SK-N-SH treated with all-trans-retinoic acid at 6 μM for 48 hours (cell line): ENCODE measurements at regions not wholly inside any gene's neighbourhood (a gene's known extent, or its start where the extent isn't known, plus 50 kb on each side); places are given as distances from the start of the nearest gene placed in this dataset.

Experiments
- ATAC-seq: fragments of 200-7000 bp; cut with Tn5 transposase; 3 replicates; pipeline ENCODE4 v1.9.1; 2020; ENCODE audit warnings: mild to moderate bottlenecking, moderate library complexity
- ARNTL ChIP-seq: fragments of 450-650 bp; formaldehyde crosslinking; IDR thresholded peaks from 2 replicates; pipeline ENCODE4 v1.5.0; 2020; ENCODE audit warnings: low read depth, mild to moderate bottlenecking, moderate library complexity, borderline replicate concordance
- BACH2 ChIP-seq: fragments of 250-450 bp; sonication (Bioruptor Pico); IDR thresholded peaks from 2 replicates; pipeline ENCODE4 v1.9.0; 2021; ENCODE audit warnings: mild to moderate bottlenecking, borderline replicate concordance
- CREB5 ChIP-seq: fragments of 250-450 bp; sonication (Bioruptor Pico); IDR thresholded peaks from 2 replicates; pipeline ENCODE4 v1.5.1; 2020; ENCODE audit warnings: low read depth, mild to moderate bottlenecking, moderate library complexity
- ESRRG ChIP-seq: fragments of 250-450 bp; sonication (Bioruptor Pico); IDR thresholded peaks from 2 replicates; pipeline ENCODE4 v1.6.1; 2021; ENCODE audit warnings: mild to moderate bottlenecking
- GLIS3 ChIP-seq: fragments of 250-450 bp; sonication (Bioruptor Pico); IDR thresholded peaks from 2 replicates; pipeline ENCODE4 v1.5.0; 2020; ENCODE audit warnings: mild to moderate bottlenecking, moderate library complexity
- ISL1 ChIP-seq: fragments of 250-450 bp; sonication (Bioruptor Pico); IDR thresholded peaks from 2 replicates; pipeline ENCODE4 v2.1.2; 2022; ENCODE audit warnings: mild to moderate bottlenecking, moderate library complexity
- OSR1 ChIP-seq: fragments of 250-450 bp; sonication (Bioruptor Pico); IDR thresholded peaks from 2 replicates; pipeline ENCODE4 v1.8.0; 2022; ENCODE audit warnings: moderate library complexity, mild to moderate bottlenecking, inconsistent platforms
- POU6F1 ChIP-seq: fragments of 250-450 bp; sonication (Bioruptor Pico); IDR thresholded peaks from 2 replicates; pipeline ENCODE4 v1.8.0; 2021; ENCODE audit warnings: low read depth, mild to moderate bottlenecking, moderate library complexity, borderline replicate concordance
- PPARA ChIP-seq: fragments of 250-450 bp; sonication (Bioruptor Pico); IDR thresholded peaks from 2 replicates; pipeline ENCODE4 v1.5.0; 2020; ENCODE audit warnings: mild to moderate bottlenecking, borderline replicate concordance
- RARB ChIP-seq: fragments of 250-450 bp; sonication (Bioruptor Pico); IDR thresholded peaks from 2 replicates; pipeline ENCODE4 v1.8.0; 2021; ENCODE audit warnings: mild to moderate bottlenecking, moderate library complexity
- TCF4 ChIP-seq: fragments of 250-450 bp; sonication (Bioruptor Pico); IDR thresholded peaks from 2 replicates; pipeline ENCODE4 v1.8.0; 2021; ENCODE audit warnings: mild to moderate bottlenecking, moderate library complexity, borderline replicate concordance
- ZC3H10 ChIP-seq: fragments of 250-450 bp; sonication (Bioruptor Pico); IDR thresholded peaks from 2 replicates; pipeline ENCODE4 v1.5.1; 2021; ENCODE audit warnings: mild to moderate bottlenecking, moderate library complexity
- ZFP3 ChIP-seq: fragments of 250-450 bp; sonication (Bioruptor Pico); IDR thresholded peaks from 2 replicates; pipeline ENCODE4 v1.5.0; 2020; ENCODE audit warnings: mild to moderate bottlenecking, moderate library complexity
- ZFP30 ChIP-seq: fragments of 450-650 bp; formaldehyde crosslinking; IDR thresholded peaks from 2 replicates; pipeline ENCODE4 v1.5.0; 2022; ENCODE audit warnings: mild to moderate bottlenecking, moderate library complexity
- ZNF565 ChIP-seq: fragments of 450-650 bp; formaldehyde crosslinking; conservative IDR thresholded peaks from 2 replicates; pipeline ENCODE4 v1.5.0; 2020; ENCODE audit warnings: low read depth, mild to moderate bottlenecking, moderate library complexity
- ZNF8 ChIP-seq: fragments of 450-650 bp; formaldehyde crosslinking; IDR thresholded peaks from 2 replicates; pipeline ENCODE4 v1.5.0; 2020; ENCODE audit warnings: mild to moderate bottlenecking, moderate library complexity
- TF ChIP-seq, protein P1 (sequence below): fragments of 250-450 bp; sonication (Bioruptor Pico); IDR thresholded peaks from 2 replicates; pipeline ENCODE4 v1.5.1; 2021; ENCODE audit warnings: mild to moderate bottlenecking, moderate library complexity
- TF ChIP-seq, protein P2 (sequence below): fragments of 250-450 bp; sonication (Bioruptor Pico); IDR thresholded peaks from 2 replicates; pipeline ENCODE4 v1.5.0; 2020; ENCODE audit warnings: mild to moderate bottlenecking, moderate library complexity

GRCh38 chr3:71876135-71877105, 91.5 kb upstream of the PROK2 start:
- TF ChIP-seq POU6F1 (CRISPR knock-in tag) (no peak), GLIS3 (CRISPR knock-in tag) (no peak), OSR1 (CRISPR knock-in tag) (no peak), CREB5 (CRISPR knock-in tag) (no peak), ZFP3 (no peak), ZNF8 (no peak)
- TF ChIP-seq, protein P1, sequence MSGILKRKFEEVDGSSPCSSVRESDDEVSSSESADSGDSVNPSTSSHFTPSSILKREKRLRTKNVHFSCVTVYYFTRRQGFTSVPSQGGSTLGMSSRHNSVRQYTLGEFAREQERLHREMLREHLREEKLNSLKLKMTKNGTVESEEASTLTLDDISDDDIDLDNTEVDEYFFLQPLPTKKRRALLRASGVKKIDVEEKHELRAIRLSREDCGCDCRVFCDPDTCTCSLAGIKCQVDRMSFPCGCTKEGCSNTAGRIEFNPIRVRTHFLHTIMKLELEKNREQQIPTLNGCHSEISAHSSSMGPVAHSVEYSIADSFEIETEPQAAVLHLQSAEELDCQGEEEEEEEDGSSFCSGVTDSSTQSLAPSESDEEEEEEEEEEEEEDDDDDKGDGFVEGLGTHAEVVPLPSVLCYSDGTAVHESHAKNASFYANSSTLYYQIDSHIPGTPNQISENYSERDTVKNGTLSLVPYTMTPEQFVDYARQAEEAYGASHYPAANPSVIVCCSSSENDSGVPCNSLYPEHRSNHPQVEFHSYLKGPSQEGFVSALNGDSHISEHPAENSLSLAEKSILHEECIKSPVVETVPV (CRISPR knock-in tag), result no peak
- no peak for ATAC-seq

DNA sequence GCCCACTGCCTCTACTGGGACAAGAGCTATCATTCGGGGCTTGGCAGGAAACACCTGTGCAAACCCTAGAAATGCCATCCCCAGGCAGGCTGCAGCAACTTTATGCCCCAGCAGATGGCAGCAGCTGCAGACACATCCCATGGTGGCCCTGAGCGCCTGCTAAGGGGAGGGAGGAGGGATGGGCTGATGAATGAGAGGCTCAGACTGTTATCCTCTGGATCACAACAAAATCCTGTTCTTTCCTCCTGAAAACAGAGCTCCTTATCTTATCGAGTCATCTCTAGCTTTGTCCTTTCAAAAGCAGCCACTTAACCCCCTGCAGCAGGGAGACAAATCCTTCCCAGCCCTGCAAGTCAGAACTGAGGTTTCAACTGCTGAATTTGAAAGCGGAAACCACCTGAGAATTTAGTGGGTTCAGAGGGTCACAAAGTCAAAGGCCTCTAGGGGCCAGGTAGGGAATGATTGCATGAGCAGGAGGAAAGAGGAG, 90.6 kb upstream of the PROK2 start:
- TF ChIP-seq TCF4 (CRISPR knock-in tag), result peak; percentile 53; the same call in 1 of the 2 replicates
- TF ChIP-seq BACH2, result no peak
- peak; percentile 99 for ATAC-seq

- TF ChIP-seq POU6F1 (CRISPR knock-in tag), result no peak
- no peak for TF ChIP-seq ZNF565 (CRISPR knock-in tag)
- TF ChIP-seq ZFP3, result no peak
- TF ChIP-seq ESRRG (CRISPR knock-in tag), result no peak
- TF ChIP-seq PPARA (CRISPR knock-in tag), result no peak
- TF ChIP-seq ARNTL (CRISPR knock-in tag), result no peak
- TF ChIP-seq ISL1 (CRISPR knock-in tag), result no peak
- ATAC-seq, result no peak
Measured at GRCh38 chr3:71874618-71875017, 89.7 kb upstream of the PROK2 start.

DNA sequence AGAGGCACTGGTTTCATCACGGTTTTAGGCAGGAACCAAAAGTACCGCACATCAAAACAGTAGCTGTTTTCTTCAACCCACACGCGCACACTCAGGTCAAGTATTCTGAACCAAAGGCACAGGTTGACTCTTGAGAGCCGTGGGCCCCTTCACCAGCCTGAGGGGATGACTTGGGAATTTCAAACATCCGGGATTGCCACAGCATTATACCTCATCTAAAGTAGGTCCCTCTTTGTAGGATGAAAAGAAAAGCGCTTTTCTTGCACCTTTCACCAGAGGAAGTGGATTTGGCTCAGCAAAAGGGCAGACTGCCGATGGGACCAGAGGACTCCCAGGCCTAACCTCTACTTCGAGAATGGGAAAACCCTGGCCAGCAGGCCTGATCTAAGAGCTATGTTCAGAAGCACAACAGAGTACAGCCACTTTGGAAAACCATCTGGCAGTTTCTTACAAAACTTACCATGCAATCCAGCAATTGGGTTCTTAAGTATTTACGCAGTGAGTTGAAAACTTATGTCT, 88.2 kb upstream of the PROK2 start:
- TF ChIP-seq, protein P2, sequence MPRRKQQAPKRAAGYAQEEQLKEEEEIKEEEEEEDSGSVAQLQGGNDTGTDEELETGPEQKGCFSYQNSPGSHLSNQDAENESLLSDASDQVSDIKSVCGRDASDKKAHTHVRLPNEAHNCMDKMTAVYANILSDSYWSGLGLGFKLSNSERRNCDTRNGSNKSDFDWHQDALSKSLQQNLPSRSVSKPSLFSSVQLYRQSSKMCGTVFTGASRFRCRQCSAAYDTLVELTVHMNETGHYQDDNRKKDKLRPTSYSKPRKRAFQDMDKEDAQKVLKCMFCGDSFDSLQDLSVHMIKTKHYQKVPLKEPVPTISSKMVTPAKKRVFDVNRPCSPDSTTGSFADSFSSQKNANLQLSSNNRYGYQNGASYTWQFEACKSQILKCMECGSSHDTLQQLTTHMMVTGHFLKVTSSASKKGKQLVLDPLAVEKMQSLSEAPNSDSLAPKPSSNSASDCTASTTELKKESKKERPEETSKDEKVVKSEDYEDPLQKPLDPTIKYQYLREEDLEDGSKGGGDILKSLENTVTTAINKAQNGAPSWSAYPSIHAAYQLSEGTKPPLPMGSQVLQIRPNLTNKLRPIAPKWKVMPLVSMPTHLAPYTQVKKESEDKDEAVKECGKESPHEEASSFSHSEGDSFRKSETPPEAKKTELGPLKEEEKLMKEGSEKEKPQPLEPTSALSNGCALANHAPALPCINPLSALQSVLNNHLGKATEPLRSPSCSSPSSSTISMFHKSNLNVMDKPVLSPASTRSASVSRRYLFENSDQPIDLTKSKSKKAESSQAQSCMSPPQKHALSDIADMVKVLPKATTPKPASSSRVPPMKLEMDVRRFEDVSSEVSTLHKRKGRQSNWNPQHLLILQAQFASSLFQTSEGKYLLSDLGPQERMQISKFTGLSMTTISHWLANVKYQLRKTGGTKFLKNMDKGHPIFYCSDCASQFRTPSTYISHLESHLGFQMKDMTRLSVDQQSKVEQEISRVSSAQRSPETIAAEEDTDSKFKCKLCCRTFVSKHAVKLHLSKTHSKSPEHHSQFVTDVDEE, result no peak
- TF ChIP-seq OSR1 (CRISPR knock-in tag) (no peak), ZFP30 (CRISPR knock-in tag) (no peak), GLIS3 (CRISPR knock-in tag) (no peak), ZFP3 (no peak), RARB (no peak), PPARA (CRISPR knock-in tag) (no peak), BACH2 (no peak), ZC3H10 (CRISPR knock-in tag) (no peak), TCF4 (CRISPR knock-in tag) (no peak)
- no peak for ATAC-seq
